ENCODE measurements at regions not wholly inside any gene's neighbourhood (a gene's known extent, or its start where the extent isn't known, plus 50 kb on each side); places are given as distances from the start of the nearest gene placed in this dataset.

GRCh38 chr1:239995281-239995680 lies 96.4 kb upstream of the FMN2 start:
- Mint-ChIP-seq H3K36me3 (peaks cover 2% of the 10 kb centered on the region), H3K9me3 (ENCODE audit: low read depth) (no peaks in the 10 kb centered on the region), H3K4me3 (no peak overlapping the region), H3K27me3 (peaks cover 41% of the 10 kb centered on the region), H3K4me1 (peaks cover 2% of the 10 kb centered on the region), H3K27ac (no peak overlapping the region)
- ATAC-seq (no peak), DNase-seq (no peak)
- CTCF ChIA-PET: interaction anchor here (1.8 kb wide), 1 partner anchor 9 kb away, joined by 6 read pairs; no protein-coding TSS in a partner anchor

GRCh38 chr1:239997160-239997514 lies 94.5 kb upstream of the FMN2 start:
- peaks cover 2% of the 10 kb centered on the region for H3K36me3 Mint-ChIP-seq

GRCh38 chr1:239997515-239998311 lies 94.0 kb upstream of the FMN2 start:
- H3K4me1 Mint-ChIP-seq: peaks cover 2% of the 10 kb centered on the region
- H3K9me3 Mint-ChIP-seq (ENCODE audit: low read depth): no peaks in the 10 kb centered on the region
- peaks cover 2% of the 10 kb centered on the region for H3K36me3 Mint-ChIP-seq
- H3K4me3 Mint-ChIP-seq: no peak overlapping the region
- CTCF ChIA-PET: no interaction called here
- no peak for ATAC-seq
- no peak for DNase-seq
- peaks cover 38% of the 10 kb centered on the region for H3K27me3 Mint-ChIP-seq
- no peak overlapping the region for H3K27ac Mint-ChIP-seq

More at GRCh38 chr1:239997160-239997514, 94.5 kb upstream of the FMN2 start:
- CTCF ChIA-PET: no interaction called here
- ATAC-seq: no peak
- Mint-ChIP-seq H3K4me3 (no peak overlapping the region), H3K27me3 (peaks cover 41% of the 10 kb centered on the region), H3K27ac (no peak overlapping the region), H3K9me3 (ENCODE audit: low read depth) (no peaks in the 10 kb centered on the region), H3K4me1 (peaks cover 2% of the 10 kb centered on the region)
- DNase-seq: no peak

- ATAC-seq: no peak
- Mint-ChIP-seq H3K4me1 (peaks cover 2% of the 10 kb centered on the region), H3K27me3 (peaks cover 38% of the 10 kb centered on the region), H3K36me3 (peaks cover 2% of the 10 kb centered on the region), H3K9me3 (ENCODE audit: low read depth) (no peaks in the 10 kb centered on the region), H3K4me3 (no peak overlapping the region), H3K27ac (no peak overlapping the region)
- CTCF ChIA-PET: no interaction called here
- no peak for DNase-seq
Measured at GRCh38 chr1:239998312-239998649, 93.4 kb upstream of the FMN2 start.

GRCh38 chr1:239999170-239999569 lies 92.5 kb upstream of the FMN2 start:
- DNase-seq (no peak), ATAC-seq (no peak)
- peaks cover 2% of the 10 kb centered on the region for H3K4me1 Mint-ChIP-seq
- H3K27ac Mint-ChIP-seq: no peak overlapping the region
- H3K9me3 Mint-ChIP-seq (ENCODE audit: low read depth): no peaks in the 10 kb centered on the region
- peaks cover 37% of the 10 kb centered on the region for H3K27me3 Mint-ChIP-seq
- H3K4me3 Mint-ChIP-seq: no peak overlapping the region
- H3K36me3 Mint-ChIP-seq: peaks cover 2% of the 10 kb centered on the region
- CTCF ChIA-PET: no interaction called here

GRCh38 chr1:240000634-240001033 lies 91.0 kb upstream of the FMN2 start:
- H3K4me1 Mint-ChIP-seq: peaks cover 2% of the 10 kb centered on the region
- DNase-seq: no peak
- no peak overlapping the region for H3K27ac Mint-ChIP-seq
- H3K27me3 Mint-ChIP-seq: peaks cover 30% of the 10 kb centered on the region
- no peak for ATAC-seq
- no peak overlapping the region for H3K4me3 Mint-ChIP-seq
- no peaks in the 10 kb centered on the region for H3K9me3 Mint-ChIP-seq (ENCODE audit: low read depth)
- CTCF ChIA-PET: no interaction called here
- H3K36me3 Mint-ChIP-seq: peaks cover 2% of the 10 kb centered on the region

GRCh38 chr1:240001177-240001740 lies 90.4 kb upstream of the FMN2 start:
- Mint-ChIP-seq H3K27ac (no peak overlapping the region), H3K4me3 (no peak overlapping the region), H3K9me3 (ENCODE audit: low read depth) (no peaks in the 10 kb centered on the region), H3K27me3 (peaks cover 26% of the 10 kb centered on the region), H3K36me3 (peaks cover 2% of the 10 kb centered on the region), H3K4me1 (peaks cover 2% of the 10 kb centered on the region)
- ATAC-seq (no peak), DNase-seq (no peak)
- CTCF ChIA-PET: no interaction called here

- no peak for DNase-seq
- CTCF ChIA-PET: interaction anchor here (1.1 to 1.4 kb wide), 5 partner anchors 8 to 52 kb away, joined by 3 to 6 read pairs (median 4); no protein-coding TSS in a partner anchor
- H3K27ac Mint-ChIP-seq: no peak overlapping the region
- peaks cover 4% of the 10 kb centered on the region for H3K27me3 Mint-ChIP-seq
- H3K9me3 Mint-ChIP-seq (ENCODE audit: low read depth): no peaks in the 10 kb centered on the region
- no peaks in the 10 kb centered on the region for H3K4me1 Mint-ChIP-seq
- no peak overlapping the region for H3K4me3 Mint-ChIP-seq
- no peak for ATAC-seq
- no peaks in the 10 kb centered on the region for H3K36me3 Mint-ChIP-seq
Measured at GRCh38 chr1:240004086-240004749, 87.5 kb upstream of the FMN2 start.

- peaks cover 3% of the 10 kb centered on the region for H3K9me3 Mint-ChIP-seq (ENCODE audit: low read depth)
- CTCF ChIA-PET: interaction anchor here (0.7 kb wide), 1 partner anchor 175 kb away, joined by 5 read pairs; no protein-coding TSS in a partner anchor
- no peaks in the 10 kb centered on the region for H3K36me3 Mint-ChIP-seq
Measured at GRCh38 chr1:240005997-240006650, 85.6 kb upstream of the FMN2 start.

GRCh38 chr1:240008298-240008697 lies 83.4 kb upstream of the FMN2 start:
- no peaks in the 10 kb centered on the region for H3K27me3 Mint-ChIP-seq
- H3K36me3 Mint-ChIP-seq: no peaks in the 10 kb centered on the region
- DNase-seq: no peak
- no peak overlapping the region for H3K27ac Mint-ChIP-seq
- H3K4me3 Mint-ChIP-seq: no peak overlapping the region
- H3K9me3 Mint-ChIP-seq (ENCODE audit: low read depth): peaks cover 3% of the 10 kb centered on the region
- H3K4me1 Mint-ChIP-seq: no peaks in the 10 kb centered on the region
- CTCF ChIA-PET: no interaction called here
- ATAC-seq: no peak

More at GRCh38 chr1:240005997-240006650, 85.6 kb upstream of the FMN2 start:
- Mint-ChIP-seq H3K27me3 (no peaks in the 10 kb centered on the region), H3K27ac (no peak overlapping the region), H3K4me3 (no peak overlapping the region), H3K4me1 (no peaks in the 10 kb centered on the region)
- ATAC-seq (no peak), DNase-seq (no peak)

GRCh38 chr1:240014051-240014450 lies 77.6 kb upstream of the FMN2 start:
- ATAC-seq (no peak), DNase-seq (no peak)
- Mint-ChIP-seq H3K27ac (no peak overlapping the region), H3K27me3 (no peaks in the 10 kb centered on the region), H3K4me3 (no peak overlapping the region), H3K36me3 (no peaks in the 10 kb centered on the region), H3K4me1 (no peaks in the 10 kb centered on the region), H3K9me3 (ENCODE audit: low read depth) (peaks cover 3% of the 10 kb centered on the region)
- CTCF ChIA-PET: interaction anchor here (0.6 kb wide), 1 partner anchor 9 kb away, joined by 3 read pairs; no protein-coding TSS in a partner anchor

- H3K4me3 Mint-ChIP-seq: no peak overlapping the region
- no peaks in the 10 kb centered on the region for H3K27me3 Mint-ChIP-seq
- H3K9me3 Mint-ChIP-seq (ENCODE audit: low read depth): no peaks in the 10 kb centered on the region
- H3K36me3 Mint-ChIP-seq: no peaks in the 10 kb centered on the region
- no peak for ATAC-seq
- H3K27ac Mint-ChIP-seq: no peak overlapping the region
- CTCF ChIA-PET: no interaction called here
- no peaks in the 10 kb centered on the region for H3K4me1 Mint-ChIP-seq
- DNase-seq: no peak
Measured at GRCh38 chr1:240018617-240019016, 73.1 kb upstream of the FMN2 start.

- CTCF ChIA-PET: no interaction called here
- Mint-ChIP-seq H3K36me3 (no peaks in the 10 kb centered on the region), H3K9me3 (ENCODE audit: low read depth) (no peaks in the 10 kb centered on the region), H3K4me1 (no peaks in the 10 kb centered on the region), H3K27ac (no peak overlapping the region), H3K4me3 (no peak overlapping the region), H3K27me3 (no peaks in the 10 kb centered on the region)
- no peak for ATAC-seq
- no peak for DNase-seq
Measured at GRCh38 chr1:240019524-240019923, 72.2 kb upstream of the FMN2 start.

All from activated CD8-positive, alpha-beta memory T cell treated with anti-CD3 and anti-CD28 coated beads, Interleukin-2, amount 10 ng/mL, durations not matched to agents 7 days and 5 days (primary cell).